Transverse colon (tissue), 4 donors: ENCODE measurements at regions not wholly inside any gene's neighbourhood (a gene's known extent, or its start where the extent isn't known, plus 50 kb on each side); places are given as distances from the start of the nearest gene placed in this dataset.

Experiments used
- DNase-seq: peaks from one replicate; pipeline ENCODE4 v3.0.0-alpha.2; 2019
- H3K27ac ChIP-seq, 4 donors: fragments of 200-600 bp; sonication (generic); 2 replicates each; pipeline ENCODE4 v1.5.1; 2016 to 2018; ENCODE audit warnings: inconsistent platforms in 4 of 4
- H3K27me3 ChIP-seq: fragments of 200-600 bp; sonication (generic); 2 replicates; pipeline ENCODE4 v1.5.1; 2017; ENCODE audit warnings: inconsistent platforms
- H3K36me3 ChIP-seq, 4 donors: fragments of 200-600 bp; sonication (generic); 2 replicates each; pipeline ENCODE4 v1.5.1; 2017 to 2019; ENCODE audit warnings: inconsistent platforms in 4 of 4
- H3K4me1 ChIP-seq, 4 donors: fragments of 200-600 bp; sonication (generic); 2 replicates each; pipeline ENCODE4 v1.5.1; 2017 to 2020; ENCODE audit warnings: inconsistent platforms in 4 of 4
- H3K4me3 ChIP-seq, 4 donors: fragments of 200-600 bp; sonication (generic); 1 replicate in 1 of 4; 2 replicates in 3 of 4; pipeline versions ENCODE4 v1.5.1 to v1.6.1; 2017 to 2019; ENCODE audit warnings: inconsistent platforms in 4 of 4
- H3K9me3 ChIP-seq, 2 donors: fragments of 200-600 bp; sonication (generic); 2 replicates each; pipeline ENCODE4 v1.5.1; 2017 to 2019; ENCODE audit warnings: inconsistent platforms in 2 of 2
- EP300 ChIP-seq: sonication (generic); formaldehyde crosslinking; IDR thresholded peaks from one replicate; pipeline ENCODE4 v1.6.1; 2017; ENCODE audit warnings: antibody characterized with exemption, low read depth
- POLR2A ChIP-seq: fragments of 450-650 bp; IDR thresholded peaks from one replicate; pipeline ENCODE4 v1.6.1; 2016; ENCODE audit warnings: antibody characterized with exemption, mild to moderate bottlenecking, moderate library complexity
- POLR2AphosphoS5 ChIP-seq, 3 donors: sonication (generic); formaldehyde crosslinking; IDR thresholded peaks; one replicate each; pipeline ENCODE4 v1.6.1; 2016; ENCODE audit warnings: antibody characterized with exemption in 3 of 3
- WGBS, 2 donors: methylation state at CpG; one replicate each; pipeline ENCODE4 v1.1.5; 2018; ENCODE audit warnings: low coverage in 1 of 2; 5-methylcytosine and 5-hydroxymethylcytosine counted together
- in situ Hi-C, 4 donors: fragments of 200-750 bp; cut with MboI; loops; one replicate each; pipeline versions ENCODE4 v1.15.0 to v1.15.1; 2017; ENCODE audit warnings: low sequenced_read_pairs in 3 of 4, low pct_ligation_motif_present in 1 of 4, low pct_unique_long_range_greater_than_20kb in 1 of 4
- intact Hi-C: fragments of 100-400 bp; cut with DNase I; formaldehyde crosslinking; loops from one replicate; pipeline ENCODE4 v1.15.1; 2023; ENCODE audit warnings: low total_unique reads
- TF ChIP-seq, protein P1 (sequence below), 5 experiments: fragments of 200-600 bp in 3 of 5; fragments of 450-650 bp in 2 of 5; sonication (generic) in 3 of 5; IDR thresholded peaks; 1 replicate in 2 of 5; 2 replicates in 3 of 5; pipeline ENCODE4 v1.5.1; 2016 to 2017; ENCODE audit warnings: antibody characterized with exemption in 5 of 5, inconsistent platforms in 3 of 5, mild to moderate bottlenecking in 2 of 5, moderate library complexity in 1 of 5

DNA sequence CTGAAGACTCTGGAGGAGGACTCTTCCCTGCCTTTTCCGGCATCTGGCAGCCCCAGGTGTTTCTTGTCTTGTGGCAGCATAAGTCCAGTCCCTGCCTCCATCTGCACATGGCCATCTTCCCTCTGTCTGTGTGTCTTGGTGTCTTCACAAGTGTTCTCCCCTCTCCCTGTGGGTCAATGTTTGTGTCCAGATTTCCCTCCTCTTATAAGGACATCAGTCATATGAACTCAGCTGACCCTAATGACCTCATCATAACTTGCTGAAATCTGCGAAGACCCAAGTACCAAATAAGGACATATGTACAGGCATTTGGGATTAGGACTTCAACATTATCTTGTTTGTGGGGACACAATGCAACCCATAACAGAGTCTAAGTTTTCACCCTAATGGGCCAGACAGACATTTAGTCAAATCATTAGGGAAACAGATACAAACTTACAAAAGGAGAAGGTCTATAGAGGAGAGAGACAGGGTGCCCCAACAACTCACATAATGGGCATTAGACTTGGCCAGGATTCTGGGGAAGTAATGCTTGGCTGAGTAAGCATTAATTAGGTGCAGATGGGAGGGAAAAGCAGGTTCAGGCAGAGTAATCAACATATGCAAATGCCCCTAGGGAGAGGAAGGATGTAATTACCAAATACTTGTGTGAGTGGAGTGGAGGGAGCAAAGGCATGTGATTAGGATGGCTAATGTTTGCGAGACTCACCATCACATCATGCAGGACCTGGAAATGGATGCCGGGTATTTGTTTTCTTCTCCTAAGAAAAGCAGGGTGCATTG is 372.8 kb upstream of the TBL1XR1 start:
- DNase-seq, result no peak
- Histone ChIP-seq H3K4me1 (peaks cover 0 to 14% (median 5%) of the 10 kb centered on the region in 4 donors), H3K9me3 (no peaks in the 10 kb centered on the region), H3K36me3 (no peaks in the 10 kb centered on the region), H3K4me3 (no peak overlapping the region), H3K27me3 (no peaks in the 10 kb centered on the region), H3K27ac (no peak overlapping the region)
- TF ChIP-seq POLR2A, result no peak
- TF ChIP-seq POLR2AphosphoS5 (IDR thresholded peaks at IDR 0.05), result no peak
- TF ChIP-seq EP300, result no peak
- TF ChIP-seq, protein P1, sequence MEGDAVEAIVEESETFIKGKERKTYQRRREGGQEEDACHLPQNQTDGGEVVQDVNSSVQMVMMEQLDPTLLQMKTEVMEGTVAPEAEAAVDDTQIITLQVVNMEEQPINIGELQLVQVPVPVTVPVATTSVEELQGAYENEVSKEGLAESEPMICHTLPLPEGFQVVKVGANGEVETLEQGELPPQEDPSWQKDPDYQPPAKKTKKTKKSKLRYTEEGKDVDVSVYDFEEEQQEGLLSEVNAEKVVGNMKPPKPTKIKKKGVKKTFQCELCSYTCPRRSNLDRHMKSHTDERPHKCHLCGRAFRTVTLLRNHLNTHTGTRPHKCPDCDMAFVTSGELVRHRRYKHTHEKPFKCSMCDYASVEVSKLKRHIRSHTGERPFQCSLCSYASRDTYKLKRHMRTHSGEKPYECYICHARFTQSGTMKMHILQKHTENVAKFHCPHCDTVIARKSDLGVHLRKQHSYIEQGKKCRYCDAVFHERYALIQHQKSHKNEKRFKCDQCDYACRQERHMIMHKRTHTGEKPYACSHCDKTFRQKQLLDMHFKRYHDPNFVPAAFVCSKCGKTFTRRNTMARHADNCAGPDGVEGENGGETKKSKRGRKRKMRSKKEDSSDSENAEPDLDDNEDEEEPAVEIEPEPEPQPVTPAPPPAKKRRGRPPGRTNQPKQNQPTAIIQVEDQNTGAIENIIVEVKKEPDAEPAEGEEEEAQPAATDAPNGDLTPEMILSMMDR (IDR thresholded peaks at IDR 0.05), result no peak
- intact Hi-C loops, result no loop called here
- 43 to 94% methylated on average over 1 to 4 of the region's 4 CpGs for WGBS, 2 donors
- in situ Hi-C loops, result no loop called here

DNA sequence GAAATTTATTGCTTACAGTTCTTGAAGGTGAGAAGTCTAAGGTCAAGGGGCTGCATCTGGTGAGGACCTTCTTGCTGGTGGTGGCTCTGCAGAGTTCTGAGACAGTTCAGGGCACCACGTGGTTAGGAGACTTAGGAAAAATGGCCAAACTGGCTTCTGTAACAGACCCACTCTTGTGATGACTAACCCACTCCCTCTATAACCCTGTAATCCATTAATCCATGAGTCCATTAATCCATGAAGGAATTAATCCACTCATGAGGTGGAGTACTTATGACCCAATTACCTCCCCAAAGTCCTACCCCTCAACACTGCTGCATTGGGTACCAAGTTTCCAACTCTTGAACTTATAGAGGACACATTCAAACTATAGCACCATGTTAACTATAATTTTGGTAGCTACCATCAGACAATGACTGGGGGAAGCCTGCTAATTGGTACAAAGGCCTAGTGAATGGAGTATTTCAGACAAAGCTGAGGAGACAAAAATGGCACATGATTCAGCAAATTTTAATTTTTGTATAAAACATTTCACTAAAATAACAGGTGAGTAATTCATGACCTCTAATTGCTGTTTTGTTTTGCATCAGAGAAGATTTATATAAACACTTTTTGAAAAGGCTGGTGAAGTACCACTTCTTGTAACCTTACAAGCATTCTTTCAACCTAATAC is 374.1 kb upstream of the TBL1XR1 start:
- H3K36me3 ChIP-seq, result no peaks in the 10 kb centered on the region

DNA sequence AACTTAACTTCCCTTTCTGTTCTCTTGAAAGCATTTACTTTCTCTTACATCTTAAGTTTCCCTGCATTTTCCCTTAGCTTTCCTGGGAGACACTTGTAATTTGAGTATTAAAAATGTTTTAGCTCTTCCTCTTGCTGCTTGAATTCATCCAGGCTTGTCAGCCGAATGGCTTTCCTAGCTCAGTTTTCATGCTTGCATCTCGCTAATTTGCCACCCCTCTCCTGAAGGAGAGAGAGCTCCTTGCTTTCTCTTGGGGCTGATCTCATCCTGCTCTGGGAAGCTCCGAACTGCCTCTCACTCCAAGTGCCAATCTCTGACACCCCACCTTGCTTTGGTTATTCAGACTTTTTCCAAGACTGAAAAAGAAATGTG is 374.6 kb upstream of the TBL1XR1 start:
- Histone ChIP-seq H3K27me3 (no peaks in the 10 kb centered on the region), H3K4me1 (peaks cover 0 to 19% (median 6%) of the 10 kb centered on the region in 4 donors), H3K9me3 (no peaks in the 10 kb centered on the region), H3K4me3 (no peak overlapping the region), H3K27ac (no peak overlapping the region), H3K36me3 (no peaks in the 10 kb centered on the region)
- WGBS, 2 donors, result 64 to 100% methylated on average over 3 of the region's 3 CpGs
- DNase-seq, result no peak
- intact Hi-C loops (no loop called here), in situ Hi-C loops (no loop called here)
- no peak for TF ChIP-seq POLR2A
- TF ChIP-seq POLR2AphosphoS5 (IDR thresholded peaks at IDR 0.05), result no peak

More for the DNA sequence above, 374.1 kb upstream of the TBL1XR1 start:
- in situ Hi-C loops (no loop called here), intact Hi-C loops (no loop called here)
- peaks cover 0 to 19% (median 6%) of the 10 kb centered on the region in 4 donors for H3K4me1 ChIP-seq
- no peaks in the 10 kb centered on the region for H3K9me3 ChIP-seq
- TF ChIP-seq POLR2A, result no peak
- TF ChIP-seq POLR2AphosphoS5 (IDR thresholded peaks at IDR 0.05), result no peak
- DNase-seq, result no peak
- H3K27ac ChIP-seq, result no peak overlapping the region
- WGBS, 2 donors, result 56 to 82% methylated on average over 1 of the region's 1 CpG
- no peaks in the 10 kb centered on the region for H3K27me3 ChIP-seq
- H3K4me3 ChIP-seq, result no peak overlapping the region

DNA sequence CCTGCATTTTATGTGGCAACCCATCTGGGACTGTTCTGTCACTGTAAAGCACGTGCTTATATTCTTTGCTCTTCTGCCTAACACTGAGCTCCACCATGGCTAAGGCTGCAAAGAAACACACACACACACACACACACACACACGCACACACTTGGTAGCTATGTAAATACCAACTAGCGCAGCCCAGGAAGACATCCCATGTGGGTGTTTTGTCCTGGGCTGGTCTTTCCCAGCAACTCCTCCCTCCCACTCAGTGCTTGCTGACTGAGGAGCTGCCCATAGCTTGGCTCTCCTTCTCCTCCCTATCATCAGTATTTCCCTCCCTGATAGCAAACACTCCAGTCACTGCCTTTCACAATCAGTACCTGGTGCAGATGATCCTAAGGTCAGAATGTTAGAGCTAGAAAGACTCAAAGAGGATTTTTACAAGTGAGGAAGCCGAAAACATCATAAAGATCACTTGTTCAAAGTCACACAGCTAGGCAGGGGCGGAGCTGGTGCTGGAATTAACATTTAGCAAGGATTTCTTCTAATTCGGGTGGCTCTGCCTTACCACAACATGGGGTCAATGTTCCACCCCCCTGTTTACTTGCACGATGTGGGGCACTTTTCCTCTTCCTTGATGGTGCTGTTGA is 377.1 kb upstream of the TBL1XR1 start:
- Histone ChIP-seq H3K9me3 (no peaks in the 10 kb centered on the region), H3K36me3 (no peaks in the 10 kb centered on the region), H3K4me3 (no peak overlapping the region), H3K27ac (peak overlapping the region in 1 of 4 donors; percentile 28), H3K4me1 (peaks cover 0 to 19% (median 6%) of the 10 kb centered on the region in 4 donors), H3K27me3 (no peaks in the 10 kb centered on the region)
- peak; percentile 59 for DNase-seq
- intact Hi-C loops (no loop called here), in situ Hi-C loops (no loop called here)
- TF ChIP-seq, protein P1 (IDR thresholded peaks at IDR 0.05), result no peak
- no peak for TF ChIP-seq EP300
- no peak for TF ChIP-seq POLR2A
- TF ChIP-seq POLR2AphosphoS5 (IDR thresholded peaks at IDR 0.05), result no peak
- WGBS, 2 donors, result 33 to 53% methylated on average over 2 to 7 of the region's 7 CpGs

DNA sequence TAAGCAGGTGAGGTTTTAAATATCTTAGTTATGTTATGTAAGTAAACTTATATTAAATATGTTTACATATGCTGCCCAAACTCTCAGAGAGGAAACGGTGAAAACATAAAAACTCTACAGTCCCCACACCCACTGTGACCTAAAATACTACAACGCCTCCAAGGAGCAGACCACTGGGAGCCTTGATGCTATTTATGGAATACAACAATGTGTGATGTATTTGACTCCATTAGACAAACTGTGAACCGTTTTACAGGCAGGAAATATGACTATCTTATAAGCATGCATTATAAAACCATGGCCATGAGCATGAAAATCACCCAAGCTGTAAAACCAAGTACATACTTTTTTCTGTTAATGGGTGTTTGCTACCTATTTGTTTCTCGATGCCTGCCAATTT is 379.5 kb upstream of the TBL1XR1 start:
- Histone ChIP-seq H3K27me3 (no peaks in the 10 kb centered on the region), H3K4me3 (no peak overlapping the region), H3K9me3 (no peaks in the 10 kb centered on the region), H3K4me1 (peaks cover 0 to 19% (median 6%) of the 10 kb centered on the region in 4 donors), H3K36me3 (no peaks in the 10 kb centered on the region), H3K27ac (no peak overlapping the region)
- no peak for TF ChIP-seq POLR2A
- no peak for TF ChIP-seq EP300
- no peak for TF ChIP-seq POLR2AphosphoS5 (IDR thresholded peaks at IDR 0.05)
- TF ChIP-seq, protein P1 (IDR thresholded peaks at IDR 0.05), result no peak
- intact Hi-C loops, result no loop called here
- WGBS, 2 donors, result 50 to 60% methylated on average over 4 of the region's 4 CpGs
- in situ Hi-C loops, result no loop called here
- DNase-seq, result no peak
